ENCODE measurements at regions not wholly inside any gene's neighbourhood (a gene's known extent, or its start where the extent isn't known, plus 50 kb on each side); places are given as distances from the start of the nearest gene placed in this dataset.
"Not testable (repeated sequence)": the region's sequence is repeated elsewhere in the genome, so short reads cannot be mapped to it uniquely, and the experiment has no call there.

- DNase-seq (ENCODE audit: low read depth in 4 of 4, low spot score in 2 of 4), result no peak
These were observed 633.4 kb downstream of the EPHA3 start for GRCh38 chr3:89740881-89741177.

- DNase-seq (ENCODE audit: low read depth in 4 of 4, low spot score in 2 of 4), result no peak
These were observed 635.1 kb downstream of the EPHA3 start for GRCh38 chr3:89742546-89742945.

DNA sequence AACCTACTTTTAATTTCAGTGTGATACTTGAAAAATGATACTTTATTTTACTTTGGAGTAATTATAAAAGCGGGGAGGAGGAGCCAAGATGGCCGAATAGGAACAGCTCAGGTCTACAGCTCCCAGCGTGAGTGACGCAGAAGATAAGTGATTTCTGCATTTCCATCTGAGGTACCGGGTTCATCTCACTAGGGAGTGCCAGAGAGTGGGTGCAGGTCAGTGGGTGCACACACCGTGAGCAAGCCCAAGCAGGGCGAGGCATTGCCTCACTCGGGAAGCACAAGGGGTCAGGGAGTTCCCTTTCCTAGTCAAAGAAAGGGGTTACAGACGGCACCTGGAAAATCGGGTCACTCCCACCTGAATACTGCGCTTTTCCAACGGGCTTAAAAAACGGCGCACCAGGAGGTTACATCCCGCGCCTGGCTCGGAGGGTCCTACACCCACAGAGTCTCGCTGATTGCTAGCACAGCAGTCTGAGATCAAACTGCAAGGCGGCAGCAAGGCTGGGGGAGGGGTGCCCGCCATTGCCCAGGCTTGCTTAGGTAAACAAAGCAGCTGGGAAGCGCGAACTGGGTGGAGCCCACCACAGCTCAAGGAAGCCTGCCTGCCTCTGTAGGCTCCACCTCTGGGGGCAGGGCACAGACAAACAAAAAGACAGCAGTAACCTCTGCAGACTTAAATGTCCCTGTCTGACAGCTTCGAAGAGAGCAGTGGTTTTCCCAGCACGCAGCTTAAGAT is 640.3 kb downstream of the EPHA3 start:
- not testable (repeated sequence) for DNase-seq (ENCODE audit: low read depth in 4 of 4, low spot score in 2 of 4)

DNA sequence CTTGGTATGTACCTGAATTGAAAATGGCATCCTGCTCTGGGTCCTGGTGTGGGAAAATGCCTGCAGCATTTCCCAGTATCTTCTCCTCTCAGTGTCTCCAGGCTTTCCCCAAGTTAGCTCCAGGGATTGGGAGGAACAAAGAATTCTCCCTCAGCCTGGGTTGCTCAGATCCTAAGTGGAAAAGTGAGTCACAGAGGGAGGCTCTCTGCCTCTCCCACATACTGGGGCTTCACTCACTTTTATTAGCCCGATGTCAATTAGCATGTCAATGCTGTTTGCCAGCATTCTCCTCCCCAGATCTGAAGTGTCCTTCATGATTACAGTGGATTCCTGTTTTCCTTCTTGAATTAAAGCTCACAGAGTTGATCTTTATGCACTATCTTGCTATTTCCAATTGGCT is 655.0 kb downstream of the EPHA3 start:
- DNase-seq (ENCODE audit: low read depth in 4 of 4, low spot score in 2 of 4), result no peak

- DNase-seq (ENCODE audit: low read depth in 4 of 4, low spot score in 2 of 4), result no peak
These were observed 676.0 kb downstream of the EPHA3 start for GRCh38 chr3:89783341-89783927.

- DNase-seq (ENCODE audit: low read depth in 4 of 4, low spot score in 2 of 4), result no peak
These were observed 680.1 kb downstream of the EPHA3 start for GRCh38 chr3:89787485-89787884.

DNA sequence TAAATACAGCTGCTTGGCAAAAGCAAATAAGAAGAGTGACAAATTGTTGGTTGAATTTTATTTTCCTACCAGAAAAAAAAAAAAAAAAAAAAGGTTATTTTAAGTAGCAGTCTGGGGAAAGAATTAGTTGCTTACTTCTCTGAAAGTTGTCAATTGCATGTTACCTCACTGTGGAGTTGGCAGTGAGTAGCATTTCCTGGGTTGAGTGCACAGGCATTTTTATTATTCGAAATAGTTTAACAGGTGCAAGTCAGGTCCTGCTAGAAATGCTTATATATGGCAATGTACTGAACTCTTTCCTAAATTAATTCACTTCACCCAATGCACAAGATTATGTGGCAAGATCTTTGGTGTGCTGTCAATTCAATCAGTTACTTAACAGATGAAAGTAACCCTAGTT is 680.6 kb downstream of the EPHA3 start:
- no peak for DNase-seq (ENCODE audit: low read depth in 4 of 4, low spot score in 2 of 4)

GRCh38 chr3:89795506-89795905 is 688.1 kb downstream of the EPHA3 start:
- DNase-seq (ENCODE audit: low read depth in 4 of 4, low spot score in 2 of 4), result no peak

DNA sequence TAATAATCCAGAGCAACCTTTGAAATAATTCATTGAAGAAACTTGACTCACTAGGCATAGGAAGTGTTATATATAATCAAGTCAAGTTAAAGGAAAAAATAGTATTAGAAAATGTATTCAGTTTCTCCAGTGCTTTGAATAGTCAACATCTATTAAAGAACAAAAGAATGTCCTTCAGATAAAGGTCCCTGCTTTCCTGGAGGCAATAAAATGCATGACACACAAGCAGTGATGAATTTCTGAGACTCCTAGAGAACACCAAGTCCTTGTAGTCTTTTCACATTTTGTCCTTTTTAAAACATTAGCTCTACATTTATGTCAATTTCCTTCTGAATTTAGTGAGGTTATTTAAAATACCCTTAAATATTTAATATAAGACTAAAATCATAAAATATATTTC is 695.5 kb downstream of the EPHA3 start:
- no peak for DNase-seq (ENCODE audit: low read depth in 4 of 4, low spot score in 2 of 4)

GRCh38 chr3:89803711-89804110 is 696.3 kb downstream of the EPHA3 start:
- no peak for DNase-seq (ENCODE audit: low read depth in 4 of 4, low spot score in 2 of 4)

DNA sequence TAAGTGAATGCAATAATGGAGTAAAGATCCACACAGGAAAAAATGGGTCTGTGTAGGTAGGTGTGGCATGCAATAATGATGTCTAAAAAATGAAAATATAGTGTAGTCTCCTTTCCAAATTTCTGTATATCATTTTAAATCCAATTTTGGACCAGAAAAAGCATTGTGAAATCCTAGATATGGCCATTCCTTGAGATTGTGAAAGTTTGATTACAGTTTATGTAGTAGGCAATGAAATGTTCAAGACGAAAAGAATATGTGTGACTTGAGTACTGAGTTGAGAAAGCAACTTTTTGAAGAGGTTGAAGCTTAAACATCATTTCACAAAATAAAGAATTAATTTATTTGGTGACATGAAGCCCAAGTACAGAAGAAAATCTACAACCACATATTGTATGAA is 698.7 kb downstream of the EPHA3 start:
- no peak for DNase-seq (ENCODE audit: low read depth in 4 of 4, low spot score in 2 of 4)

GRCh38 chr3:89808680-89809197 is 701.3 kb downstream of the EPHA3 start:
- DNase-seq (ENCODE audit: low read depth in 4 of 4, low spot score in 2 of 4), result no peak

GRCh38 chr3:89813500-89813899 is 706.1 kb downstream of the EPHA3 start:
- no peak for DNase-seq (ENCODE audit: low read depth in 4 of 4, low spot score in 2 of 4)

- no peak for DNase-seq (ENCODE audit: low read depth in 4 of 4, low spot score in 2 of 4)
These were observed 733.6 kb downstream of the EPHA3 start for GRCh38 chr3:89841041-89841440.

DNA sequence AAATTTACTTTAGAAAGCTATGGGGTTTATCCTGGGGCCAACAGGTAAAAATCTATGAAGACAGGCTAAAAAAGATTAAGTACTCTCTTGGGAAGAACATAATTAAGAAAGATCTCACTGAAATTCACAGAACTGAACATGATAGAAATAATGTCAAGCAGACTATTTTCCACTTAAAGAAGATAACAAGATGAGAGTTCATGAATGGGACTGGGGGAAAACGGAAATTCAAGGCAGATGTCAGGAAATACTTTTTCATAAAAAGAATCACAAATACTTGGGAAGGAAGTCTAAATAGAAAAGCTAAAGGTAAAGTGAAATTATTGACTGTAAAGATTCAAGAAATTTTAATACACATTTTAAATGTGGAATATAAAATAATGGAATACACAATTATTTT is 737.6 kb downstream of the EPHA3 start:
- DNase-seq (ENCODE audit: low read depth in 4 of 4, low spot score in 2 of 4), result no peak

DNA sequence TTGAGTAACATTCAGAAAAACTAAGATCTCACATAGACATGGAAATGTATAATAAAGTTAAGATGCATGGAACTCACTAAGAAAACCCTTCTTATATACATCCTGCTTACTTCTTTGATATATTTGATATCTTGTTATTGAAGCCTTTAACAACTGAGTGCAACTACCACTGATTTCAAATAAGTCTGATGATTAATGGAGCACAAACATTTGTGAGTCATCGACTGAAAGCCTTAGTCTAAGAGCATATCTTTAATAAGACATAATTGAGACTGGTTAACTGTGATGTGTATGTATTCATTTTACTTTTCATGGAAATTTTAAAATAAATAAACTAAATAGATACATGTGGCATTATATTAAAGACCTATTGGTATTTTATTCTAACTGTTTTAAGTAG is 740.5 kb downstream of the EPHA3 start:
- DNase-seq (ENCODE audit: low read depth in 4 of 4, low spot score in 2 of 4), result no peak

- peak; percentile 37 to 65 (median 44) for DNase-seq (ENCODE audit: low read depth in 4 of 4, low spot score in 2 of 4)
These were observed 744.7 kb downstream of the EPHA3 start for GRCh38 chr3:89851974-89852621.

DNA sequence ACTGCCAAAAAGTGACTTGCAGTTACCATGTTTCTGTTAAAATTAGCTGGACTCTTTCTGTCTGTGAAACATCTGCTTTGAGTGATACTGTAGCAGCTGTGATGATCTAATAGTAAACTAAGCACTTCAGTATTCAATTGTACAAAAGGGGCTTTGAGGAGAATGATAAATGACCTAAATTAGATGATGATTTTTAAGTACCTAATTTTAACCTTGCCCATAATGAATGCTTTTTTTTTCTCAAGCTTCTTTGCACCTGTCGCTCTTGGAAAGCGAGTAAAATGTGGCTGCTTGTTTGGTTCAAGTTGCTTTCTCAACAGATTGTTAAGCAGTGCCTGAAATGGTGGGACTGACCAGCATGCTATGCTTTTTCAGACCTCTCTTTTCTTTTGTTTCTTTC is 752.3 kb downstream of the EPHA3 start:
- no peak for DNase-seq (ENCODE audit: low read depth in 4 of 4, low spot score in 2 of 4)

DNA sequence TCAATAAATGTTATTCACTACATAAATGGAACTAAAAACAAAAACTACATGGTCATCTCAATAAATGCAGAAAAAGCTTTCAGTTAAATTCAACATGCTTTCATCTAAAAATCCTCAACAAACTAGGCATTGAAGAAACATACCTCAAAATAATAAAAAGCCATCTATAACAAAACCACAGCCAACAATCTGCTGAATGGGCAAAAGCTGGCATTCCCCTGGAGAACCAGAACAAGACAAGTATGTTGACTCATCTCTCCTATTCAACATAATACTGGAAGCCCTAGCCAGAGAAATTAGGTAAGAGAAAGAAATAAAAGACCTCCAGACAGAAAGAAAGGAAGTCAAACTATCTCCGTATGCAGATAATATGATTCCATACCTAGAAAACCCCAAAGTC is 759.9 kb downstream of the EPHA3 start:
- no peak for DNase-seq (ENCODE audit: low read depth in 4 of 4, low spot score in 2 of 4)

GRCh38 chr3:89876116-89876515 is 768.7 kb downstream of the EPHA3 start:
- no peak for DNase-seq (ENCODE audit: low read depth in 4 of 4, low spot score in 2 of 4)

GRCh38 chr3:89877230-89877629 is 769.8 kb downstream of the EPHA3 start:
- DNase-seq (ENCODE audit: low read depth in 4 of 4, low spot score in 2 of 4), result no peak

GRCh38 chr3:89889386-89889785 is 782.0 kb downstream of the EPHA3 start:
- DNase-seq (ENCODE audit: low read depth in 4 of 4, low spot score in 2 of 4), result no peak

Measured in left renal cortex interstitium (tissue), 4 donors.